OCI-LY3 (cell line): ENCODE measurements at regions not wholly inside any gene's neighbourhood (a gene's known extent, or its start where the extent isn't known, plus 50 kb on each side); places are given as distances from the start of the nearest gene placed in this dataset.

Experiments
- H2AFZ ChIP-seq: fragments of 200-600, 300-600 bp; shearing (Covaris generic); 2 replicates; pipeline ENCODE4 v1.6.0; 2014; ENCODE audit warnings: antibody characterized with exemption, low read depth, low read length
- H3K27ac ChIP-seq: fragments of 200-600, 300-600 bp; sonication (generic); 2 replicates; pipeline ENCODE4 v1.5.1; 2014; ENCODE audit warnings: mild to moderate bottlenecking, low read length, moderate library complexity, mixed read lengths
- H3K27me3 ChIP-seq: fragments of 200-600, 300-600 bp; sonication (generic); 2 replicates; pipeline ENCODE4 v1.6.1; 2014; ENCODE audit warnings: low read depth, low read length, mixed read lengths
- H3K36me3 ChIP-seq: fragments of 200-600, 300-600 bp; sonication (generic); replicated peaks from 2 replicates; pipeline ENCODE3; 2014; ENCODE audit warnings: low read depth, low read length, mixed read lengths
- H3K4me1 ChIP-seq: fragments of 300-600, 200-600 bp; sonication (generic); 2 replicates; pipeline ENCODE4 v1.6.1; 2014; ENCODE audit warnings: low read length, mixed read lengths
- H3K4me2 ChIP-seq: fragments of 200-600, 300-600 bp; sonication (generic); 2 replicates; pipeline ENCODE4 v1.6.1; 2014; ENCODE audit warnings: low read length, mixed read lengths
- H3K4me3 ChIP-seq: fragments of 300-600, 200-600 bp; sonication (generic); 2 replicates; pipeline ENCODE4 v1.5.1; 2014; ENCODE audit warnings: antibody characterized with exemption, mild to moderate bottlenecking, low read length, moderate library complexity
- H3K79me2 ChIP-seq: fragments of 300-600, 200-600 bp; shearing (Covaris generic); 2 replicates; pipeline ENCODE4 v1.6.1; 2014; ENCODE audit warnings: mild to moderate bottlenecking, low read length, mixed read lengths
- H3K9ac ChIP-seq: fragments of 300-600, 200-600 bp; shearing (Covaris generic); 2 replicates; pipeline ENCODE4 v1.6.0; 2014; ENCODE audit warnings: mild to moderate bottlenecking, low read length, moderate library complexity
- H3K9me3 ChIP-seq: fragments of 200-600, 300-600 bp; shearing (Covaris generic); 2 replicates; pipeline ENCODE4 v1.6.1; 2014; ENCODE audit warnings: low read length, mixed read lengths; ENCODE audit not compliant: insufficient read depth
- H4K20me1 ChIP-seq: fragments of 200-600, 300-600 bp; sonication (generic); 2 replicates; pipeline ENCODE4 v1.6.1; 2016; ENCODE audit warnings: low read length, mixed read lengths; ENCODE audit not compliant: insufficient read depth
- EZH2phosphoT487 ChIP-seq: fragments of 200-600 bp; shearing (Covaris generic); IDR thresholded peaks from 2 replicates; pipeline ENCODE4 v1.6.1; 2018; ENCODE audit warnings: antibody characterized with exemption, mixed run types, low read depth
- TF ChIP-seq, protein P1 (sequence below): fragments of 200-600, 300-600 bp; sonication (generic); IDR thresholded peaks from 2 replicates; pipeline ENCODE4 v1.5.1; 2014; ENCODE audit warnings: antibody characterized with exemption, low read length, low read depth

DNA sequence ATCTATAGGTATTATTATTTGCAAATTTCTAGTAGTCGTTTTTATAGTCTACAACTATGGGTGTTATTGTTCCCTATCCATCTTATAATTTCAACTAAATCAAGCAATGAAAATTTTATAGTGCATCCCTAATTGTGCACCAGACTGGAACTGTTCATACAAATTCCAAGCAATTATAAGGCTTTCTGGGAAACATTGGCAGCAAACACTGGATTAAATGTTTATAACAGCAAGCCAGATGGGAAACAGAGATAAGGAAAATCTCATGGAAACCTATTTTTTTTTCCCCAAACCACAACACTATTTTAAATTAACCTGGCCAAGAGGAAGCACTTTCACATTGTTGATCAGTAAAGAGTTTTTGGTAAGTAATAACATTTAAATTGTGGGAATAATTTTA lies 524.3 kb downstream of the RASEF start:
- no peak overlapping the region for H3K27ac ChIP-seq
- no peaks in the 10 kb centered on the region for H3K4me1 ChIP-seq
- H3K9ac ChIP-seq, result no peak overlapping the region
- H3K79me2 ChIP-seq, result no peaks in the 10 kb centered on the region
- TF ChIP-seq EZH2phosphoT487, result no peak
- TF ChIP-seq, protein P1, sequence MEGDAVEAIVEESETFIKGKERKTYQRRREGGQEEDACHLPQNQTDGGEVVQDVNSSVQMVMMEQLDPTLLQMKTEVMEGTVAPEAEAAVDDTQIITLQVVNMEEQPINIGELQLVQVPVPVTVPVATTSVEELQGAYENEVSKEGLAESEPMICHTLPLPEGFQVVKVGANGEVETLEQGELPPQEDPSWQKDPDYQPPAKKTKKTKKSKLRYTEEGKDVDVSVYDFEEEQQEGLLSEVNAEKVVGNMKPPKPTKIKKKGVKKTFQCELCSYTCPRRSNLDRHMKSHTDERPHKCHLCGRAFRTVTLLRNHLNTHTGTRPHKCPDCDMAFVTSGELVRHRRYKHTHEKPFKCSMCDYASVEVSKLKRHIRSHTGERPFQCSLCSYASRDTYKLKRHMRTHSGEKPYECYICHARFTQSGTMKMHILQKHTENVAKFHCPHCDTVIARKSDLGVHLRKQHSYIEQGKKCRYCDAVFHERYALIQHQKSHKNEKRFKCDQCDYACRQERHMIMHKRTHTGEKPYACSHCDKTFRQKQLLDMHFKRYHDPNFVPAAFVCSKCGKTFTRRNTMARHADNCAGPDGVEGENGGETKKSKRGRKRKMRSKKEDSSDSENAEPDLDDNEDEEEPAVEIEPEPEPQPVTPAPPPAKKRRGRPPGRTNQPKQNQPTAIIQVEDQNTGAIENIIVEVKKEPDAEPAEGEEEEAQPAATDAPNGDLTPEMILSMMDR, result no peak
- H3K4me3 ChIP-seq, result no peak overlapping the region
- H4K20me1 ChIP-seq, result no peaks in the 10 kb centered on the region
- H3K4me2 ChIP-seq, result no peak overlapping the region
- H3K36me3 ChIP-seq, result no peaks in the 10 kb centered on the region
- no peak overlapping the region for H2AFZ ChIP-seq
- H3K9me3 ChIP-seq, result no peaks in the 10 kb centered on the region
- H3K27me3 ChIP-seq, result no peaks in the 10 kb centered on the region

DNA sequence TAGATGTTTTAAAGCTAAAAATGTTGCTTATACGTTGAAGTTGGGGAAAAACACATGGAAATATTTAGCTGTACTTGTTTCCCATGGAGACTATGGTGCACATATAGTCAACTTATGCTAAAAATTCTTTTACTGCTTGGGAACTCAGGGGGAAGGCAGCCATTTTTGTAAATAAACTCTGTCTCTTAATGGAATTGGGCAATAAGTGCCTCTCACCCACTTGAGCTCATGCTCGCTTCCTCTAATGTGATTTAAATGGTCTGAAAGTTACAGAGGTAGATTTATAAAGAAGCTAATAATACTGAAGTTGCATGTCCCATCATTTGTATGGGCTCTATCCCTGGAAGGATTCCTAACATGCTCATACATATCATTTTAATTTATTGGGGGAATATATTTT lies 523.8 kb downstream of the RASEF start:
- no peak overlapping the region for H3K4me3 ChIP-seq
- no peak overlapping the region for H3K27ac ChIP-seq
- H3K4me2 ChIP-seq, result no peak overlapping the region
- no peaks in the 10 kb centered on the region for H4K20me1 ChIP-seq
- H3K27me3 ChIP-seq, result no peaks in the 10 kb centered on the region
- H3K36me3 ChIP-seq, result no peaks in the 10 kb centered on the region
- no peak overlapping the region for H3K9ac ChIP-seq
- TF ChIP-seq EZH2phosphoT487, result no peak
- TF ChIP-seq, protein P1, result no peak
- no peaks in the 10 kb centered on the region for H3K9me3 ChIP-seq
- no peaks in the 10 kb centered on the region for H3K79me2 ChIP-seq
- H3K4me1 ChIP-seq, result no peaks in the 10 kb centered on the region
- no peak overlapping the region for H2AFZ ChIP-seq

DNA sequence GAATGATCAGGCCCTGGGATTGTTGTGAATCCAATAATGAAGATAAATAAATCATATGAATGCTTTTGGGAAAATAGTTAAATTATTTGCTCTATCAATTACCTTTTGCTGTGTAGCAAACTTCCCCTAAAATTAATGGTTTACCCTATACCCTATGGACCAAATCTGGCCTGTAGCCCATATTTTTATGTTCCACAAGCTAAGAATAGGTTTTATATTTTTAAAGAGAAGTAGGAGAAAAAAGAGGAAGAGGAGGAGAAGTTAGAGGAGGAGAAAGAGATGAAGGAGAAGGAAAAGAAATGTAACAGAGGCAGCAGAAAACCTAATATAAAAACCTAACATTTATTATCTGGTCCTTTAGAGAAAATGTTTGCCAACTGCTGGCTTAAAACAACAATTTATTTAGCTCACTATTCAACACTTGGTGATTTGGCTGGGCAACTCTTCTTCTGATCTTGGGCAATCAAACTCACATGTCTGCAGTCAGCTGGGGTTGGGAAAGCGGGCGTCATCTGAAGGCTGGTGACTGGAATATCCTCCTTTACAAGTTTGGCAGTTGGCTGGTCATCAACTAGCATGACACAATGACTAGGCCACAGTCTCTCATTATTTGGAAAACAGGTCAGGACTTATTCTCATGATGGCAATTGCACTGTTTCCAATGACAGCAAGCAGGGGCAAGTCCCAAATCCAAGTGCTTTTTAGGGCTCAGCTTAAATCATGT lies 522.9 kb downstream of the RASEF start:
- Histone ChIP-seq H2AFZ (no peak overlapping the region), H3K27me3 (no peaks in the 10 kb centered on the region), H3K4me1 (no peaks in the 10 kb centered on the region), H3K9ac (no peak overlapping the region), H3K79me2 (no peaks in the 10 kb centered on the region), H3K4me2 (no peak overlapping the region), H3K9me3 (no peaks in the 10 kb centered on the region), H3K36me3 (no peaks in the 10 kb centered on the region), H4K20me1 (no peaks in the 10 kb centered on the region), H3K27ac (no peak overlapping the region), H3K4me3 (no peak overlapping the region)
- TF ChIP-seq, protein P1, result no peak
- TF ChIP-seq EZH2phosphoT487, result no peak

DNA sequence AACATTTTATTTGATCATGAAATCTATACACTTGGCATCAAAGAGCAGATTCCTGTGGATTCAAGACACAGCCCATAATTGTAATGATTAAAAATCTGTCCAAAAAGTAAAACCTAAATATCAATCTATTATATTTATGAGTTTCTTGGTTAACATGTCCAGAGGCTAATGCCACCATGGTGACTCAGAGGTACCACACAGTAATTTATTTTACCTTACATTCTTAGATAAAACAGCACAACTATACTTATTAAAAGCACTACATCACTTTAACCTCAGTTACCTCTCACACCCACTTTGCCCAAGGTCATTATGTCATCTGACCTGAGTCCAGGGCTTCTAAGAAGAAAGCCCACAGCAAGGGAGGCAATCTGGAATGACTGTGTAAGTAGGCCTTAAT lies 519.2 kb downstream of the RASEF start:
- no peaks in the 10 kb centered on the region for H4K20me1 ChIP-seq
- no peaks in the 10 kb centered on the region for H3K79me2 ChIP-seq
- no peaks in the 10 kb centered on the region for H3K36me3 ChIP-seq
- no peak overlapping the region for H2AFZ ChIP-seq
- TF ChIP-seq, protein P1, result no peak
- no peak for TF ChIP-seq EZH2phosphoT487
- H3K4me3 ChIP-seq, result no peak overlapping the region
- H3K9me3 ChIP-seq, result no peaks in the 10 kb centered on the region
- no peak overlapping the region for H3K9ac ChIP-seq
- no peak overlapping the region for H3K27ac ChIP-seq
- no peaks in the 10 kb centered on the region for H3K4me1 ChIP-seq
- H3K4me2 ChIP-seq, result no peak overlapping the region
- H3K27me3 ChIP-seq, result no peaks in the 10 kb centered on the region
